ENCODE measurements at regions not wholly inside any gene's neighbourhood (a gene's known extent, or its start where the extent isn't known, plus 50 kb on each side); places are given as distances from the start of the nearest gene placed in this dataset.

GRCh38 chr16:86781046-86781445 is 202.7 kb downstream of the FOXL1 start:
- TF ChIP-seq CTCF (IDR thresholded peaks at IDR 0.05) (no peak), ZFX (IDR thresholded peaks at IDR 0.05; ENCODE audit: borderline replicate concordance) (no peak)

Measured in 22Rv1 (cell line).